Liver (tissue), 8 donors: ENCODE measurements at regions not wholly inside any gene's neighbourhood (a gene's known extent, or its start where the extent isn't known, plus 50 kb on each side); places are given as distances from the start of the nearest gene placed in this dataset.

ENCODE experiments used
- DNase-seq: peaks from one replicate; pipeline ENCODE4 v3.0.0-alpha.2; 2017; ENCODE audit warnings: low spot score
- H3K27ac ChIP-seq, 2 donors: one replicate each; pipeline ENCODE4 v1.7.0; 2013; ENCODE audit warnings: inconsistent platforms in 2 of 2, low read length in 2 of 2, control low read depth in 1 of 2, low read depth in 1 of 2, mild to moderate bottlenecking in 1 of 2
- H3K27me3 ChIP-seq, 4 donors: one replicate each; pipeline versions ENCODE4 v1.6.1 to v1.7.0; 2013; ENCODE audit warnings: low read length in 3 of 4, inconsistent platforms in 1 of 4, mild to moderate bottlenecking in 1 of 4, moderate library complexity in 1 of 4; ENCODE audit not compliant: control insufficient read depth in 4 of 4, insufficient read depth in 4 of 4
- H3K36me3 ChIP-seq, 4 donors: one replicate each; pipeline versions ENCODE4 v1.6.1 to v1.7.0; 2013; ENCODE audit warnings: low read length in 3 of 4, mild to moderate bottlenecking in 3 of 4, low read depth in 1 of 4, moderate library complexity in 1 of 4; ENCODE audit not compliant: control insufficient read depth in 4 of 4, insufficient read depth in 3 of 4
- H3K4me1 ChIP-seq, 4 donors: one replicate each; pipeline versions ENCODE4 v1.6.1 to v1.7.0; 2013; ENCODE audit warnings: low read length in 3 of 4, mild to moderate bottlenecking in 3 of 4, moderate library complexity in 1 of 4; ENCODE audit not compliant: control insufficient read depth in 4 of 4, insufficient read depth in 4 of 4
- H3K4me3 ChIP-seq, 3 donors: one replicate each; pipeline versions ENCODE4 v1.6.1 to v1.7.0; 2013; ENCODE audit warnings: low read length in 3 of 3, control low read depth in 1 of 3, low read depth in 1 of 3, mild to moderate bottlenecking in 1 of 3
- H3K9ac ChIP-seq, 2 donors: one replicate each; pipeline ENCODE4 v1.7.0; 2013; ENCODE audit warnings: low read length in 2 of 2, mild to moderate bottlenecking in 2 of 2, moderate library complexity in 2 of 2, control low read depth in 1 of 2, low read depth in 1 of 2
- H3K9me3 ChIP-seq, 4 donors: one replicate each; pipeline versions ENCODE4 v1.6.1 to v1.7.0; 2013; ENCODE audit warnings: low read length in 3 of 4; ENCODE audit not compliant: control insufficient read depth in 4 of 4
- ATF3 ChIP-seq: IDR thresholded peaks from 2 replicates; pipeline ENCODE4 v1.6.1; 2016; ENCODE audit warnings: antibody characterized with exemption
- CTCF ChIP-seq: fragments of 150-350 bp; IDR thresholded peaks from 2 replicates; pipeline ENCODE4 v1.5.1; 2017; ENCODE audit warnings: improper control_type of control experiment, low read depth, low read length; ENCODE audit not compliant: missing input control
- EGR1 ChIP-seq, 2 donors: IDR thresholded peaks; 2 replicates each; pipeline ENCODE4 v1.6.1; 2016 to 2018; ENCODE audit warnings: antibody characterized with exemption in 2 of 2, low read depth in 2 of 2
- FOXA1 ChIP-seq: IDR thresholded peaks from 2 replicates; pipeline ENCODE4 v1.6.1; 2016; ENCODE audit warnings: antibody characterized with exemption
- HNF4A ChIP-seq, 2 donors: conservative IDR thresholded peaks; 2 replicates each; pipeline ENCODE4 v1.6.1; 2016; ENCODE audit warnings: antibody characterized with exemption in 2 of 2, mild to moderate bottlenecking in 2 of 2
- HNF4G ChIP-seq: IDR thresholded peaks from 2 replicates; pipeline ENCODE4 v1.6.1; 2016; ENCODE audit warnings: antibody characterized with exemption
- MAX ChIP-seq: IDR thresholded peaks from 2 replicates; pipeline ENCODE4 v1.6.1; 2016; ENCODE audit warnings: antibody characterized with exemption
- NR2F2 ChIP-seq: IDR thresholded peaks from 2 replicates; pipeline ENCODE4 v1.6.1; 2016; ENCODE audit warnings: antibody characterized with exemption
- RAD21 ChIP-seq, 2 donors: IDR thresholded peaks; 2 replicates each; pipeline ENCODE4 v1.6.1; 2016; ENCODE audit warnings: antibody characterized with exemption in 2 of 2, mild to moderate bottlenecking in 2 of 2
- REST ChIP-seq: IDR thresholded peaks from 2 replicates; pipeline ENCODE4 v1.6.1; 2016; ENCODE audit warnings: antibody characterized with exemption, mild to moderate bottlenecking
- RXRA ChIP-seq, 2 donors: IDR thresholded peaks; 2 replicates each; pipeline ENCODE4 v1.6.1; 2017 to 2018; ENCODE audit warnings: antibody characterized with exemption in 2 of 2, mild to moderate bottlenecking in 1 of 2
- SP1 ChIP-seq: IDR thresholded peaks from 2 replicates; pipeline ENCODE4 v1.6.1; 2018; ENCODE audit warnings: antibody characterized with exemption, mild to moderate bottlenecking
- TAF1 ChIP-seq: conservative IDR thresholded peaks from 2 replicates; pipeline ENCODE4 v1.6.1; 2016; ENCODE audit warnings: antibody characterized with exemption, mild to moderate bottlenecking
- YY1 ChIP-seq: IDR thresholded peaks from 2 replicates; pipeline ENCODE4 v1.6.1; 2016; ENCODE audit warnings: antibody characterized with exemption, mild to moderate bottlenecking
- ZBTB33 ChIP-seq: IDR thresholded peaks from 2 replicates; pipeline ENCODE4 v1.6.1; 2016; ENCODE audit warnings: antibody characterized with exemption
- WGBS: extraction: QIAGEN DNeasy Blood & Tissue Kit; methylation state at CpG from one replicate; pipeline ENCODE4 v1.1.7; 2013; 5-methylcytosine and 5-hydroxymethylcytosine counted together
- donor health status: healthy.
- donor health status: healthy.
- donor health status: healthy.
- donor health status: healthy.
- donor health status: healthy.

- Histone ChIP-seq H3K27me3 (peaks cover 0 to 2% (median 0%) of the 10 kb centered on the region in 4 donors), H3K36me3 (no peaks in the 10 kb centered on the region), H3K4me1 (no peaks in the 10 kb centered on the region), H3K27ac (no peak overlapping the region), H3K4me3 (no peak overlapping the region), H3K9ac (no peak overlapping the region), H3K9me3 (no peaks in the 10 kb centered on the region)
- no peak for DNase-seq
- no peak for TF ChIP-seq FOXA1
- no peak for TF ChIP-seq YY1
- TF ChIP-seq RAD21 (IDR thresholded peaks at IDR 0.05), result no peak
- no peak for TF ChIP-seq ZBTB33
- no peak for TF ChIP-seq EGR1 (IDR thresholded peaks at IDR 0.05; ENCODE audit: low read depth in 2 of 2)
- TF ChIP-seq RXRA (IDR thresholded peaks at IDR 0.05), result no peak
- TF ChIP-seq SP1, result no peak
- no peak for TF ChIP-seq MAX
- no peak for TF ChIP-seq ATF3
- no peak for TF ChIP-seq HNF4G
- no peak for TF ChIP-seq HNF4A (conservative IDR thresholded peaks at IDR 0.05)
- TF ChIP-seq CTCF, result no peak
- TF ChIP-seq REST, result no peak
- WGBS, result 69% methylated on average over 4 of the region's 4 CpGs
Measured at GRCh38 chr5:152464048-152464447, 59.0 kb upstream of the NMUR2 start.

- Histone ChIP-seq H3K4me3 (no peak overlapping the region), H3K9ac (no peak overlapping the region), H3K4me1 (no peaks in the 10 kb centered on the region), H3K9me3 (no peaks in the 10 kb centered on the region), H3K36me3 (no peaks in the 10 kb centered on the region), H3K27ac (no peak overlapping the region), H3K27me3 (peaks cover 0 to 2% (median 0%) of the 10 kb centered on the region in 4 donors)
- no peak for DNase-seq
- TF ChIP-seq NR2F2, result no peak
- TF ChIP-seq TAF1, result no peak
- TF ChIP-seq HNF4A (conservative IDR thresholded peaks at IDR 0.05), result no peak
- no peak for TF ChIP-seq ATF3
- TF ChIP-seq FOXA1, result no peak
Measured at GRCh38 chr5:152465140-152465539, 60.1 kb upstream of the NMUR2 start.
